GM12878 (cell line): ENCODE measurements at regions not wholly inside any gene's neighbourhood (a gene's known extent, or its start where the extent isn't known, plus 50 kb on each side); places are given as distances from the start of the nearest gene placed in this dataset.

ENCODE experiments used
- ATAC-seq: fragments of 200-7000 bp; cut with Tn5 transposase; 3 replicates; pipeline ENCODE4 v1.9.1; 2020; ENCODE audit warnings: mild to moderate bottlenecking, moderate library complexity
- BruUV-seq: library from RNA; stranded (reverse); fragments of 400-500 nt; replicated peaks from 2 replicates; lab custom pipeline; 2021; lab: Mats Ljungman, UMichigan
- CTCF ChIA-PET: fragments of 300-600 bp; sonication (Branson Sonifier 250); formaldehyde crosslinking; extraction: SDS; loops from one replicate; lab custom pipeline; 2021; ENCODE audit warnings: inconsistent platforms; lab: Yijun Ruan, JAX
- POLR2A ChIA-PET: fragments of 350-600 bp; formaldehyde crosslinking; extraction: SDS; loops from one replicate; lab custom pipeline; 2021; ENCODE audit warnings: inconsistent platforms; lab: Charles Lee
- RAD21 ChIA-PET: fragments of 300-600 bp; sonication (Branson Sonifier 250); formaldehyde crosslinking; loops from one replicate; lab custom pipeline; 2023; ENCODE audit warnings: antibody characterized with exemption; ENCODE audit not compliant: unreplicated experiment; lab: Charles Lee
- SMC1A ChIA-PET: fragments of 300-600 bp; sonication (Branson Sonifier 250); formaldehyde crosslinking; loops from one replicate; lab custom pipeline; 2023; ENCODE audit not compliant: unreplicated experiment, uncharacterized antibody; lab: Charles Lee
- DNase-seq: peaks from one replicate; pipeline ENCODE4 v3.0.0-alpha.2; 2011; ENCODE audit warnings: low read depth, low spot score
- FAIRE-seq: peaks from 3 replicates; lab custom pipeline; 2011; peaks lifted over from hg19 to GRCh38; lab: Jason Lieb, UNC
- H2AFZ ChIP-seq: 2 replicates; pipeline ENCODE4 v1.6.0; 2011; ENCODE audit warnings: low read depth, low read length, control low read depth; ENCODE audit not compliant: control insufficient read depth
- H3K27ac ChIP-seq: 2 replicates; pipeline ENCODE4 v1.5.1; 2011; ENCODE audit warnings: control low read depth; ENCODE audit not compliant: control insufficient read depth, insufficient read depth
- H3K27me3 ChIP-seq, 2 experiments: replicated peaks in 1 of 2; 2 replicates each; pipeline versions ENCODE4 v1.6.0 to v1.6.1; 2011; ENCODE audit warnings: low read length in 1 of 2; ENCODE audit not compliant: control insufficient read depth in 2 of 2, insufficient read depth in 2 of 2
- H3K36me3 ChIP-seq, 2 experiments: 2 replicates each; pipeline ENCODE4 v1.5.1; 2011; ENCODE audit warnings: low read length in 1 of 2; ENCODE audit not compliant: control insufficient read depth in 2 of 2, insufficient read depth in 2 of 2
- H3K4me1 ChIP-seq: 2 replicates; pipeline ENCODE4 v1.6.1; 2011; ENCODE audit warnings: mild to moderate bottlenecking, low read length, moderate library complexity, mixed read lengths; ENCODE audit not compliant: control insufficient read depth, insufficient read depth
- H3K4me2 ChIP-seq: 2 replicates; pipeline ENCODE4 v1.6.0; 2011; ENCODE audit warnings: control low read depth; ENCODE audit not compliant: control insufficient read depth, insufficient read depth
- H3K4me3 ChIP-seq: fragments of 200-600 bp; sonication (generic); 2 replicates; pipeline ENCODE4 v1.5.1; 2016
- H3K79me2 ChIP-seq: 2 replicates; pipeline ENCODE4 v1.6.0; 2011; ENCODE audit warnings: low read length; ENCODE audit not compliant: control insufficient read depth, insufficient read depth
- H3K9ac ChIP-seq: 2 replicates; pipeline ENCODE4 v1.8.0; 2011; ENCODE audit warnings: low read length, control low read depth, mixed read lengths; ENCODE audit not compliant: control insufficient read depth, insufficient read depth
- H3K9me3 ChIP-seq: replicated peaks from 3 replicates; pipeline ENCODE4 v1.5.1; 2011; ENCODE audit warnings: mild to moderate bottlenecking, low read length; ENCODE audit not compliant: control insufficient read depth, insufficient read depth
- H4K20me1 ChIP-seq: 2 replicates; pipeline ENCODE4 v1.6.0; 2011; ENCODE audit not compliant: control insufficient read depth, insufficient read depth
- ASH2L ChIP-seq: fragments of 300-600, 200-600 bp; sonication (generic); IDR thresholded peaks from 2 replicates; pipeline ENCODE4 v1.6.1; 2017; ENCODE audit warnings: low read depth, mild to moderate bottlenecking, borderline replicate concordance
- CBFB ChIP-seq: IDR thresholded peaks from 2 replicates; pipeline ENCODE4 v1.6.1; 2016; ENCODE audit warnings: antibody characterized with exemption, low read depth
- E4F1 ChIP-seq: fragments of 450-650 bp; IDR thresholded peaks from 2 replicates; pipeline ENCODE4 v1.6.1; 2018; ENCODE audit warnings: borderline replicate concordance, mild to moderate bottlenecking; ENCODE audit not compliant: partially characterized antibody
- FOS ChIP-seq: IDR thresholded peaks from 3 replicates; pipeline ENCODE4 v1.6.1; 2011; ENCODE audit warnings: borderline replicate concordance; ENCODE audit not compliant: insufficient read length; ENCODE audit errors: extremely low read depth
- HDAC6 ChIP-seq: fragments of 200-600 bp; sonication (generic); IDR thresholded peaks from one replicate; pipeline ENCODE4 v1.8.0; 2017; ENCODE audit warnings: antibody characterized with exemption; ENCODE audit not compliant: unreplicated experiment
- IKZF1 ChIP-seq: fragments of 450-650 bp; conservative IDR thresholded peaks from 2 replicates; pipeline ENCODE4 v1.6.1; 2017; ENCODE audit warnings: antibody characterized with exemption, mild to moderate bottlenecking
- NR2C1 ChIP-seq: fragments of 450-650 bp; IDR thresholded peaks from 2 replicates; pipeline ENCODE4 v1.6.1; 2017; ENCODE audit warnings: antibody characterized with exemption, mild to moderate bottlenecking, moderate library complexity
- NR2C2 ChIP-seq: IDR thresholded peaks from 2 replicates; pipeline ENCODE4 v1.6.1; 2011; ENCODE audit warnings: borderline replicate concordance, low read depth; ENCODE audit not compliant: control insufficient read depth, insufficient read length
- NRF1 ChIP-seq: conservative IDR thresholded peaks from 2 replicates; pipeline ENCODE4 v1.6.1; 2011; ENCODE audit warnings: mild to moderate bottlenecking, low read depth, low read length, improper control_type of control experiment
- RB1 ChIP-seq: fragments of 450-650 bp; formaldehyde crosslinking; IDR thresholded peaks from 2 replicates; pipeline ENCODE4 v1.6.1; 2017; ENCODE audit warnings: mild to moderate bottlenecking, borderline replicate concordance
- RUNX3 ChIP-seq: IDR thresholded peaks from 2 replicates; pipeline ENCODE4 v1.6.1; 2012; ENCODE audit warnings: low read length, inconsistent platforms
- SMC3 ChIP-seq: IDR thresholded peaks from 2 replicates; pipeline ENCODE4 v1.6.1; 2011; ENCODE audit warnings: low read length, improper control_type of control experiment, borderline replicate concordance
- SP1 ChIP-seq: IDR thresholded peaks from one replicate; pipeline ENCODE4 v1.6.1; 2011; ENCODE audit warnings: low read depth, low read length
- YY1 ChIP-seq: IDR thresholded peaks from 2 replicates; pipeline ENCODE4 v1.6.1; 2011; ENCODE audit warnings: low read depth, mild to moderate bottlenecking, low read length
- ZBTB4 ChIP-seq: fragments of 450-650 bp; formaldehyde crosslinking; IDR thresholded peaks from 2 replicates; pipeline ENCODE4 v1.4.0; 2022; ENCODE audit warnings: mild to moderate bottlenecking, moderate library complexity
- ZNF217 ChIP-seq: fragments of 450-650 bp; IDR thresholded peaks from 2 replicates; pipeline ENCODE4 v1.6.1; 2017; ENCODE audit warnings: antibody characterized with exemption, mild to moderate bottlenecking
- WGBS: methylation state at CpG from one replicate; pipeline ENCODE4 v1.1.6; 2016; ENCODE audit warnings: low lambda C conversion rate; ENCODE audit not compliant: insufficient replicate concordance, insufficient coverage; ENCODE audit errors: missing lambda C conversion rate; 5-methylcytosine and 5-hydroxymethylcytosine counted together
- in situ Hi-C: fragments of 300-500 bp; cut with MboI; formaldehyde crosslinking; loops from 9 replicates; pipeline ENCODE4 v1.14.3; 2018; ENCODE audit warnings: mixed read lengths
- intact Hi-C: fragments of 100-400 bp; cut with micrococcal nuclease; formaldehyde crosslinking; loops from one replicate; pipeline ENCODE4 v1.14.2; 2022; ENCODE audit not compliant: unreplicated experiment

- TF ChIP-seq HDAC6 (no peak), ZNF217 (no peak), NRF1 (no peak), ASH2L (no peak), E4F1 (no peak), IKZF1 (no peak), SMC3 (no peak), ZBTB4 (CRISPR knock-in tag) (no peak), RUNX3 (no peak), NR2C1 (no peak), YY1 (no peak), CBFB (no peak), SP1 (no peak), NR2C2 (no peak), FOS (no peak), RB1 (no peak)
- SMC1A ChIA-PET: interaction anchor here (1.5 kb wide), 1 partner anchor 29 kb away, joined by 3 read pairs; no protein-coding TSS in a partner anchor
- Histone ChIP-seq H3K4me3 (no peak overlapping the region), H3K9me3 (no peaks in the 10 kb centered on the region), H3K9ac (no peak overlapping the region), H4K20me1 (no peaks in the 10 kb centered on the region), H3K27ac (no peak overlapping the region), H3K36me3 (no peaks in the 10 kb centered on the region), H3K79me2 (no peaks in the 10 kb centered on the region), H2AFZ (peak overlapping the region; percentile 34), H3K27me3 (no peaks in the 10 kb centered on the region), H3K4me1 (peaks cover 9% of the 10 kb centered on the region; the same call in 1 of the 2 replicates), H3K4me2 (no peak overlapping the region)
- FAIRE-seq (no peak), ATAC-seq (peak; percentile 21; the same call in 1 of the 3 replicates), DNase-seq (no peak)
- WGBS: 32% methylated on average over 4 of the region's 4 CpGs
- POLR2A ChIA-PET: no interaction called here
- no TSS peak for BruUV-seq
- intact Hi-C loops: loop anchor here (2.0 kb wide), 1 partner anchor 42 kb away; no protein-coding TSS in a partner anchor
- RAD21 ChIA-PET: interaction anchor here (1.1 kb wide), 1 partner anchor 24 kb away, joined by 3 read pairs; no protein-coding TSS in a partner anchor
- CTCF ChIA-PET: interaction anchor here (0.7 to 2.6 kb wide), 4 partner anchors 29 to 150 kb away, joined by 3 to 6 read pairs (median 4); no protein-coding TSS in a partner anchor
- in situ Hi-C loops: no loop called here
Observed at GRCh38 chr4:163702736-163703135, 208.2 kb downstream of the TMA16 start.
